Colonic mucosa (tissue), 4 donors: ENCODE measurements at regions not wholly inside any gene's neighbourhood (a gene's known extent, or its start where the extent isn't known, plus 50 kb on each side); places are given as distances from the start of the nearest gene placed in this dataset.

Experiments used
- DNase-seq: peaks from one replicate; pipeline ENCODE4 v3.0.0-alpha.2; 2020
- H3K27ac ChIP-seq: fragments of 200-600 bp; one replicate; pipeline ENCODE4 v1.8.0; 2021
- H3K27me3 ChIP-seq: fragments of 200-600 bp; one replicate; pipeline ENCODE4 v1.8.0; 2021
- H3K36me3 ChIP-seq: fragments of 200-600 bp; one replicate; pipeline ENCODE4 v1.8.0; 2021
- H3K4me1 ChIP-seq: fragments of 200-600 bp; one replicate; pipeline ENCODE4 v1.8.0; 2021; ENCODE audit warnings: mild to moderate bottlenecking
- H3K4me3 ChIP-seq: fragments of 200-600 bp; one replicate; pipeline ENCODE4 v1.8.0; 2021
- H3K9ac ChIP-seq, 2 donors: one replicate each; pipeline ENCODE4 v1.7.0; 2013; ENCODE audit warnings: control low read depth in 2 of 2, low read depth in 2 of 2, low read length in 2 of 2
- H3K9me3 ChIP-seq: fragments of 200-600 bp; one replicate; pipeline ENCODE4 v1.8.0; 2021
- CTCF ChIP-seq: fragments of 200-600 bp; IDR thresholded peaks from one replicate; pipeline ENCODE4 v1.8.0; 2022; ENCODE audit warnings: antibody characterized with exemption, mild to moderate bottlenecking
- intact Hi-C: fragments of 100-400 bp; cut with DNase I; formaldehyde crosslinking; loops from one replicate; pipeline ENCODE4 v1.14.1; 2022
- donor health status: healthy.
- donor health status: DM: no; HTN: no; CAD: no.
- donor health status: DM: no; HTN: no; CAD: no.

- H3K9ac ChIP-seq, result no peak overlapping the region
- H3K4me1 ChIP-seq, result no peaks in the 10 kb centered on the region
- no peaks in the 10 kb centered on the region for H3K36me3 ChIP-seq
- no peak for TF ChIP-seq CTCF
- no peak overlapping the region for H3K4me3 ChIP-seq
- H3K27me3 ChIP-seq, result no peaks in the 10 kb centered on the region
- H3K27ac ChIP-seq, result no peak overlapping the region
- no peak for DNase-seq
- intact Hi-C loops, result no loop called here
- H3K9me3 ChIP-seq, result no peaks in the 10 kb centered on the region
Measured at GRCh38 chr5:111942661-111943401, 185.8 kb upstream of the NREP start.

GRCh38 chr5:111942201-111942600 lies 185.2 kb upstream of the NREP start:
- H3K4me3 ChIP-seq, result no peak overlapping the region
- H3K27ac ChIP-seq, result no peak overlapping the region
- H3K27me3 ChIP-seq, result no peaks in the 10 kb centered on the region
- H3K36me3 ChIP-seq, result no peaks in the 10 kb centered on the region
- no peak for DNase-seq
- no peaks in the 10 kb centered on the region for H3K4me1 ChIP-seq
- H3K9ac ChIP-seq, result no peak overlapping the region
- intact Hi-C loops, result no loop called here
- TF ChIP-seq CTCF, result no peak
- no peaks in the 10 kb centered on the region for H3K9me3 ChIP-seq

GRCh38 chr5:111937094-111937493 lies 180.1 kb upstream of the NREP start:
- Histone ChIP-seq H3K9ac (no peak overlapping the region), H3K4me1 (no peaks in the 10 kb centered on the region), H3K27me3 (no peaks in the 10 kb centered on the region), H3K9me3 (no peaks in the 10 kb centered on the region), H3K36me3 (no peaks in the 10 kb centered on the region), H3K27ac (no peak overlapping the region), H3K4me3 (no peak overlapping the region)
- no peak for TF ChIP-seq CTCF
- no peak for DNase-seq
- intact Hi-C loops, result no loop called here

- Histone ChIP-seq H3K9me3 (no peaks in the 10 kb centered on the region), H3K4me3 (no peak overlapping the region), H3K27me3 (no peaks in the 10 kb centered on the region), H3K4me1 (no peaks in the 10 kb centered on the region), H3K36me3 (no peaks in the 10 kb centered on the region), H3K9ac (no peak overlapping the region), H3K27ac (no peak overlapping the region)
- DNase-seq, result no peak
- intact Hi-C loops, result no loop called here
- no peak for TF ChIP-seq CTCF
Measured at GRCh38 chr5:111935835-111936234, 178.8 kb upstream of the NREP start.

- no peaks in the 10 kb centered on the region for H3K27me3 ChIP-seq
- H3K9ac ChIP-seq, result no peak overlapping the region
- no peak overlapping the region for H3K4me3 ChIP-seq
- no peak for DNase-seq
- no peak for TF ChIP-seq CTCF
- H3K36me3 ChIP-seq, result no peaks in the 10 kb centered on the region
- no peaks in the 10 kb centered on the region for H3K4me1 ChIP-seq
- intact Hi-C loops, result no loop called here
- H3K27ac ChIP-seq, result no peak overlapping the region
- H3K9me3 ChIP-seq, result no peaks in the 10 kb centered on the region
Measured at GRCh38 chr5:111935009-111935408, 178.0 kb upstream of the NREP start.
